ENCODE measurements at regions not wholly inside any gene's neighbourhood (a gene's known extent, or its start where the extent isn't known, plus 50 kb on each side); places are given as distances from the start of the nearest gene placed in this dataset.

GRCh38 chr1:50332941-50333594, 90.2 kb downstream of the DMRTA2 start:
- no peaks in the 10 kb centered on the region for H4K20me1 ChIP-seq (replicated peaks; ENCODE audit: insufficient read depth)
- Mint-ChIP-seq H3K27me3 (ENCODE audit: insufficient read depth, low read depth, poor library complexity) (peaks cover 25% of the 10 kb centered on the region), H3K27ac (no peak overlapping the region), H3K9me3 (no peaks in the 10 kb centered on the region; the same call in 2 of the 3 replicates), H3K4me1 (peaks cover 17% of the 10 kb centered on the region; the same call in 2 of the 3 replicates), H3K4me3 (peak overlapping the region; percentile 66), H3K36me3 (ENCODE audit: low read depth) (no peaks in the 10 kb centered on the region)
- peak overlapping the region; percentile 70 for H3K4me3 ChIP-seq
- peak; percentile 63 to 93 for TF ChIP-seq CTCF (conservative IDR thresholded peaks at IDR 0.05; ENCODE audit: low read depth in 2 of 2)
- TF ChIP-seq JUNB (IDR thresholded peaks at IDR 0.05; ENCODE audit: unreplicated experiment): no peak
- no peaks in the 10 kb centered on the region for H3K36me3 ChIP-seq (ENCODE audit: insufficient read depth)
- no peaks in the 10 kb centered on the region for H3K4me1 ChIP-seq (ENCODE audit: insufficient read depth)
- ATAC-seq: peak; percentile 88
- H3K79me2 ChIP-seq (replicated peaks; ENCODE audit: insufficient read depth): no peaks in the 10 kb centered on the region
- peaks cover 35% of the 10 kb centered on the region for H3K27me3 ChIP-seq (ENCODE audit: insufficient read depth)
- no peaks in the 10 kb centered on the region for H3K9me2 ChIP-seq (ENCODE audit: insufficient read depth)
- H3K27ac ChIP-seq (ENCODE audit: low read depth): no peak overlapping the region
- H3F3A ChIP-seq (replicated peaks; ENCODE audit: low read depth): no peaks in the 10 kb centered on the region; the same call in 1 of the 2 replicates
- H3K4me2 ChIP-seq: peak overlapping the region; percentile 89
- peak; percentile 85 for DNase-seq (ENCODE audit: low spot score)
- peak overlapping the region; percentile 99 for H2AFZ ChIP-seq

- H3K4me2 ChIP-seq: no peak overlapping the region
- ATAC-seq (no peak), DNase-seq (ENCODE audit: low spot score) (peak; percentile 39)
- Mint-ChIP-seq H3K27ac (no peak overlapping the region), H3K9me3 (no peaks in the 10 kb centered on the region; the same call in 2 of the 3 replicates), H3K36me3 (ENCODE audit: low read depth) (no peaks in the 10 kb centered on the region), H3K4me1 (peaks cover 6% of the 10 kb centered on the region; the same call in 1 of the 3 replicates), H3K27me3 (ENCODE audit: insufficient read depth, low read depth, poor library complexity) (peaks cover 17% of the 10 kb centered on the region), H3K4me3 (no peak overlapping the region)
- H3K4me3 ChIP-seq: no peak overlapping the region
- H3K27me3 ChIP-seq (ENCODE audit: insufficient read depth): peaks cover 27% of the 10 kb centered on the region
- no peak overlapping the region for H2AFZ ChIP-seq
- 0 out of 2 replicates have a peak, but pooled peaks cover 4% of the 10 kb centered on the region for H3K9me2 ChIP-seq (ENCODE audit: insufficient read depth)
- H3K4me1 ChIP-seq (ENCODE audit: insufficient read depth): no peaks in the 10 kb centered on the region
- no peaks in the 10 kb centered on the region for H3K36me3 ChIP-seq (ENCODE audit: insufficient read depth)
- H3K79me2 ChIP-seq (replicated peaks; ENCODE audit: insufficient read depth): no peaks in the 10 kb centered on the region
- H3F3A ChIP-seq (replicated peaks; ENCODE audit: low read depth): no peaks in the 10 kb centered on the region; the same call in 1 of the 2 replicates
- TF ChIP-seq CTCF (conservative IDR thresholded peaks at IDR 0.05; ENCODE audit: low read depth in 2 of 2) (peak in 1 of 2 experiments; percentile 31; a peak in 3 of 4 replicates), STAT1 (IDR thresholded peaks at IDR 0.05; ENCODE audit: unreplicated experiment) (no peak)
- H4K20me1 ChIP-seq (replicated peaks; ENCODE audit: insufficient read depth): no peaks in the 10 kb centered on the region
- H3K27ac ChIP-seq (ENCODE audit: low read depth): no peak overlapping the region
These were observed 93.8 kb downstream of the DMRTA2 start for GRCh38 chr1:50329332-50329932.

Measured in GM23338 (cell line).